Panc1 (cell line): ENCODE measurements at regions not wholly inside any gene's neighbourhood (a gene's known extent, or its start where the extent isn't known, plus 50 kb on each side); places are given as distances from the start of the nearest gene placed in this dataset.

Experiments used
- CTCF ChIP-seq: fragments of 450-650 bp; IDR thresholded peaks from 2 replicates; pipeline ENCODE4 v1.5.1; 2017; ENCODE audit warnings: mild to moderate bottlenecking
- POLR2AphosphoS5 ChIP-seq: IDR thresholded peaks from 2 replicates; pipeline ENCODE4 v1.6.1; 2012; ENCODE audit warnings: mild to moderate bottlenecking, low read depth, low read length, moderate library complexity
- REST ChIP-seq, 2 experiments: IDR thresholded peaks; 2 replicates each; pipeline ENCODE4 v1.6.1; 2011 to 2012; ENCODE audit warnings: low read depth in 2 of 2, control low read depth in 1 of 2, low read length in 1 of 2, mild to moderate bottlenecking in 1 of 2, moderate library complexity in 1 of 2; ENCODE audit not compliant: insufficient read depth in 1 of 2
- SIN3A ChIP-seq: IDR thresholded peaks from 2 replicates; pipeline ENCODE4 v1.6.1; 2012; ENCODE audit warnings: low read depth, mild to moderate bottlenecking, low read length, moderate library complexity, borderline replicate concordance; ENCODE audit not compliant: insufficient read depth
- TCF7L2 ChIP-seq: IDR thresholded peaks from 2 replicates; pipeline ENCODE4 v1.6.1; 2011; ENCODE audit warnings: mild to moderate bottlenecking, low read depth, low read length, inconsistent platforms

GRCh38 chr1:193415256-193415655 is 228.8 kb upstream of the B3GALT2 start:
- TF ChIP-seq CTCF (no peak), POLR2AphosphoS5 (no peak), TCF7L2 (no peak), REST (IDR thresholded peaks at IDR 0.05; ENCODE audit: insufficient read depth in 1 of 2, low read depth in 2 of 2, low read length in 1 of 2) (no peak), SIN3A (no peak)
